ENCODE measurements at regions not wholly inside any gene's neighbourhood (a gene's known extent, or its start where the extent isn't known, plus 50 kb on each side); places are given as distances from the start of the nearest gene placed in this dataset.
"Not testable (repeated sequence)": the region's sequence is repeated elsewhere in the genome, so short reads cannot be mapped to it uniquely, and the experiment has no call there.

DNA sequence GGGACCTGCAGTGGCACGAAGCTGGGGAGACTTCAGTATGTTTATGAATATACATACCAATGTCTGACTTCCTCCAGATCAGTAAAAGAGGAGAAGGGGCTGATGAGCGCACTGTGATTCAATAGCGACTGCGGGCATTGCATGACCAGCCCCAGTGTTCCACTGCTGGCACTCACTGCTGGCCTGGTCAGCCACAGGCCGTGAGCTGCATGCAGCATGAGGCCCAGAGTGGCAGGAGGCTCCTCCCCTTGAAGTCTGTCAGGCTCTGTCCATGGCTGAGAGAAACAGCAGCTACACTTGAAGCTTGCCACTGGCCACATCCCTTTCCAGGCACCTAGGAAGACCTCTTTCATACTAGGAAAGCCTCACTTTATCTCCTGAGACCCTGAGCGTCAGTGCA, 265.9 kb upstream of the CDYL start:
- in situ Hi-C loops (cut with MboI; ENCODE audit: low sequenced_read_pairs) = no loop called here

DNA sequence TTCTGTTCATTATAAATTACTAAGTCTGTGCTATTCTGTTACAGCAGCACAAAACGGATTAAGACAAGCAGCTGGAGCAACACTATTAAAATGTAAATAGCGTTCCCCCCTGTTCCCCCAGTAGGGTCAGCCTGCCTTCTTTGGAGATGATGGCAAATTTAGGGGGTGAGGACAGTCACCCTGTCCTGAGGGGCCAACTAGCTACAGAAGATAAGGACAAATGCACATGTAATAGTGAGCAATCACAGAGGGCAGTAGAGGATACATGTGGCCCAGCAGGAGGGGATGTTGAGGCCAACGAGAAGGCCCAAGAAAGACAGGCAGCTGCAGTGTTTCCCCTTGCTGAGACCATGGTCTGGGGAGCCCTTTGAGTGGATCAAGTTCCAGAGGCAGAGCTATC, 266.7 kb upstream of the CDYL start:
- in situ Hi-C loops (cut with MboI; ENCODE audit: low sequenced_read_pairs) = no loop called here

DNA sequence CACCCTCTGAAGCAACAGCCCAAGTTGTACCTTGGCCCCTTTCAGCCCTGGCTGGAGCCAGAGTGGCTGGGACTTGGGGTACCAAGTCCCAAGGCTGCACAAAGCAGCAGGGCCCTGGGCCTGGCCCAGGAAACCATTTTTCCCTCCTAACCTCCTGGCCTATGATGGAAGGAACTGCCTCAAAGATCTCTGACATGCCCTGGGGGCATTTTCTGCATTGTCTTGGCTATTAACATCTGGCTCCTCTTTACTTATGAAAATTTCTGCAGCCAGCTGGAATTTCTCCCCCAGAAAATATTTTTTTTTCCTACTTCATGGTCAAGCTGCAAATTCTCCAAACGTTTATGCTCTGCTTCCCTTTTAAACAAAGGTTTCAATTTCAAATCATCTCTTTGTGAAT, 269.4 kb upstream of the CDYL start:
- in situ Hi-C loops (cut with MboI; ENCODE audit: low sequenced_read_pairs) = no loop called here

DNA sequence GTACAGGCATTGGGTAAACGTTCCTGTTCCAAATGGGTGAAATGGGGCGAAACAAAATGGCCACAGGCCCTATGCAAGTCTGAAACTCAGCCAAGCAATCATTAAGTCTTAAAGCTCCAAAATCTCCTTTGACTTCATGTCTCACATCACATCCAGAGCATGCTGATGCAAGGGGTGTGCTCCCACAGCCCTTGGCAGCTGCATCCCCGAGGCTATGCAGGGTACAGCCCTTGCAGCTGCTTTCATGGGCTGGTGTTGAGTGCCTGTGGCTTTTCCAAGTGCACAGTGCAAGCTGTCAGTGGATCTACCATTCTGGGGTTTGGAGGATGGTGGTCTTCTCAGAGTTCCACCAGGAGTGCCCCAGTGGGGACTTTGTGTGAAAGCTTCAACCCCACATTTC, 270.0 kb upstream of the CDYL start:
- in situ Hi-C loops (cut with MboI; ENCODE audit: low sequenced_read_pairs) = no loop called here

DNA sequence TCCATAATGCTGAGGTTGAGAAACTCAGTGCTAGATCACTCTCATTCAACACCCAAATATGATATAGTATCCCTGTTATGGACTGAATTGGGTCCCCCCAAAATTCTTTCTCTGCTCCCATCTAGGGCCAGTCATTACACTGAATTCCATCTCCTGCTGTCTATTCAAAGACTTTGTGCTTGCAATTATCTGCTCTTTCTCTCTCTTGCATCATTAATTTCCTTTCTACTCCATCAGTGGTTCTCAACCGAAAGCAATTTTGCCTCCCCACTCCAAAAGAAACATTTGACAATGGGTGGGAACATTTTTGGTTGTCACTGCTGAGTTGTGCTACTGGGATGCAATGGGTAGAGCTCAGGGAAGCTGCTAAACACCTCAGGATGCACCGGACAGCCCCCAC, 271.5 kb upstream of the CDYL start:
- in situ Hi-C loops (cut with MboI; ENCODE audit: low sequenced_read_pairs) = no loop called here

DNA sequence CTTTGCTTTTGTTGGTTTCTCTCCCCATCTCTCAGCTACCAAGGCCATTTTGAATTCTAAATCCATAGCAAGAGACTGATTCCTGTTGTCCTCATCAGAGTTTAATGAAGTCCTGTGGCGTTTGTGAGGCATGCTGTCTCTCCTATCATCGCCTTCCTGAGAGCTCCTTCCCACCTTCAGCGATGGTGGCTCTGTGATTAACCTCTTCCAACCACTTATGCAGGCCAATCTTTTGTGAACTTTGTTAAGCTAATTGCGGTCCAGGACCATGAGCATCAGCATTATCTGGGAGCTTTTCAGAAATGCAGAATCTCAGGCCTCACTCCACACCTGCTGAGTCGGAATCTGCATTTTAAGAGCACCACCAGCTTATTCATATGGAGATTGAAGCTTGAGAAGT, 272.5 kb upstream of the CDYL start:
- in situ Hi-C loops (cut with MboI; ENCODE audit: low sequenced_read_pairs) = no loop called here

DNA sequence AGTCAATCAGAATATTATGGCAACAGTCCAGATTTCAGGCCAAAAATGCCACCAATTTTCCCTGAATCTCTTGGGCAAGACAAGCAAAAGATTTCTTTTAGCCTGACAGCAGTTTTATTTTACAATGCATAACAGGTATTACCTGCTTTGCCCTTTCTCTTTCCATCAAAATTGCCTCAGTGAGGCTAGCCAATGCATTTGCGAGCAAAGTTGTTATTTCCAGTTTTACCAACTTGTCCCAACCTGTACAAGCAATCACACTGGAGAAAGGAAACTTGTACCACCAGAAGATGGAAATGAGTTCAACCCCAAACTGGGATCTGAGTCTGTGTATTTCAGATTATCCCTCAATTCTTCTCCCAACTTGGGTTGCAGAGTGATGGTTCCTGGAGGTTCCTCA, 279.9 kb upstream of the CDYL start:
- in situ Hi-C loops (cut with MboI; ENCODE audit: low sequenced_read_pairs) = no loop called here

DNA sequence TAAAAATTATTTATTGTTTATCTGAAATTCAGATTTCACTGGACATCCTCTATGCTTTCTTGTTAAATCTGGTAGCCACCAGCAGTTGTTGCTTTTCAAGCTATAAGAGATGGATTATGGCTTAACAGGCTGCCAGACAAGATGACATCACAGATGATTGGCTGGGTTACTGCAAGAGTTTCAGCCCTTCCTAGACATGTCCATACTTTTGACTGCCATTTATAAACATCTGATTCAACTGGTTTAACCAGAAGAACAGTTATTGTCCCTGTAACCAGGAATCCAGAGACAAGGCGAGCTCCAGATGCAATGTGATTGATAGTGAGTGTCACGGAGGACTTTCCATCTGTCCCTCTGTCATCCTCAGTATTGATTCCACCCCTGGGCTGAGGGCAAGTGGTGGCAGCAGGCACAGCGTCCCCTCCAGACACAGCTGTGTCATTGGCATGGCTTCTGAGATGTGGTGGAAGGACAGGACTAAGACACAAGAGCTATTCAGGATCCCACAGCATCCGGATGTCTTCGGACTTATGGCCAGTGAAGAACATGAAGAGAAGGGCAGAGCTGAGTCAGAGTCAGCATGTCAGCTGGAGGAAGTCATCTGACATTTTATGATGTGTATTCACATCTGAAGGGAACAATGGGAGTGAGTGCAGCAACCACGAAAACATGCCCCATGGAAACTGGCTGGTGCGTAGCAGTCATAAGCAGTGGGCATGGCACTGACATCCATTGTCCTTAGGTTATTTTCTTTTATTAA, 284.5 kb upstream of the CDYL start:
- in situ Hi-C loops (cut with MboI; ENCODE audit: low sequenced_read_pairs) = no loop called here

DNA sequence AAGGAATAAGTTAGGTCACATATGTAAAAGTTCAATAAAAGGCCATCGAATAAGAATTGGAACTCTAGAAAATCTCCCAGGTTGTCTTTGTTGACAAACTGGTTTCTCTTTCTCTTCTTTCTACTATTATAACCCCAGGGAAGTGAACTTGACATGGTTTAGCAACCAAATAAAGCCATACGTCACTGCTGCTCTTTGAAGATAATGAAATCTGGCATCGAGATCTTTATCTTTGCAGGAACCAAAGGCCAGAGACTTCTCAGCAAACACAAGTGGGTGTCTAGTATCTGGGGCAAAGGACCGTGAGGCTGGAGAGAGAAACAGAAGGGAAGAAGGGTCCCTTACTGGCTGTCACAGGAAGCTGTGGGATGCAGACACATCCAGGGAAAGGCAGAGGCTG, 286.7 kb upstream of the CDYL start:
- in situ Hi-C loops (cut with MboI; ENCODE audit: low sequenced_read_pairs) = no loop called here

DNA sequence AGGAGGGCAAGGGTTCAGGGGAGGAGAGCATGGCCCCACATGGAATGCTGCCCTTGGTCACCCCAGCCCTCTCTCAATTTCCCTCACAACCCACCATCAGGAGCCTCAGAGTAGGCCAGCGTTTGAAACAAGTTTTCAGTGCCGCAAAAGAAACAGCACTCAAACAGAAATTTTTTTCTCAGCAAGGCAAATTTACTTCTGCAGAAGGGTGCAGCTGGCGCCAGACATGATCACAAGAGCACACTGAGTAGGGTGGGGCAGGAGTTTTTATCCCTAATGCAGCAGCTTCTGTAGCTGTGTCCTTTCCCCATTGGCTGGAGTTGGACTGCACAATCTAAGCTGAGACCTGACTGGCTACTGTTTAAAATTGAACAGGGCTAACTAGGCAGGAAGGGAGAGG, 287.8 kb upstream of the CDYL start:
- in situ Hi-C loops (cut with MboI; ENCODE audit: low sequenced_read_pairs) = no loop called here

DNA sequence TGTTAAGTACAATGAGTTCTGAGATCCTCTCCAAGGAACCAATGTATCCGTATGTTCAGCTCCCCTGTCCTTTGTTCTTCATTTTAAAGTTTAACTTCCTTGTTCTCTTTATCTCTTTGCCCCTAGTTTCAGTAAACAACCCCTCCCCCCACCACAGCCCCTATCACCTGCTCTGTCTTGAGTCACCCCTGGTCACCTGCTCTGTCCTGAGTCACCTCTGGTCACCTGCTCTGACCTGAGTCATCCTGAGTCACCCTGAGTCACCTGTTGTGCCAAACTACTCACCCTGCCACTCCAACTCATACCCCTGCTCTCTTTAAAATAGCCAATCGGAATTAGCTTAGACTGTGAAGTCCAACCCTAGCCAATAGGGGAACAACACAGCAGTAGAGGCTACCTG, 288.7 kb upstream of the CDYL start:
- in situ Hi-C loops (cut with MboI; ENCODE audit: low sequenced_read_pairs) = no loop called here

DNA sequence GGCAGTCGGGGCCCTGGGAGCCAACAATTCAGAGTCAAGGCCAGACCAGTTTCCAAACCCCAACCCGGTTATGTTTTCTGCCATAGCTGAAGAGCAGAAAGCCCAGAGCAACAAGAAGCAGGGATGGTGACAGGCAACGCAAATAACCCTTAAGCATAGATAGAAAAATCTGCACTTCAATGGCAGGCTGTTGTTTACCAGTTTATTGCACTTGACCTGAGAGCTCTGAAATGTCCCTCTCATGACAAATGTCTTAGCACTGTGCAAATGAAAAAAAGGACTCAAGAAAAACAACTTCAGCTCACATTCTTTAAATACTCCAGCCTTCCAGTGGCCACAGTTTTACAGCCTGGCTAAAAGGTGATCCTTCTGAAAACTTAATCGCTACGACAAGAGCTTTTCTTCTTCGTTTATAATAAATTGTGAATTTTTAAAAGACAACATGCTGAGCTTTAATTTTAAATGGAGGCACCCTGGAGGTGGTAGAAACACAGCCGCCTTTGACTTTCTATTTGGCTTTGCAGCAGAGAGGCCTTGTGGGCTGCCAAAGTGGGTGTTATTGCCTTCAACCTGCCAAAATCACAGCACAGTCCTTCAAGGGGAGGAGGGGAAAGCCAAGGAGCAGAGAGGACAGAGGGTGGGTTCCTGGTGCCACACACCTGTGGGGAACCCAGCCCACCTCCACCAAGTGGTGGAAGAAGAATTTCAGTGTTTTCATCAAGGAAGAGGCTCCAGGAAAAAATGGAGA, 289.5 kb upstream of the CDYL start:
- in situ Hi-C loops (cut with MboI; ENCODE audit: low sequenced_read_pairs) = no loop called here

DNA sequence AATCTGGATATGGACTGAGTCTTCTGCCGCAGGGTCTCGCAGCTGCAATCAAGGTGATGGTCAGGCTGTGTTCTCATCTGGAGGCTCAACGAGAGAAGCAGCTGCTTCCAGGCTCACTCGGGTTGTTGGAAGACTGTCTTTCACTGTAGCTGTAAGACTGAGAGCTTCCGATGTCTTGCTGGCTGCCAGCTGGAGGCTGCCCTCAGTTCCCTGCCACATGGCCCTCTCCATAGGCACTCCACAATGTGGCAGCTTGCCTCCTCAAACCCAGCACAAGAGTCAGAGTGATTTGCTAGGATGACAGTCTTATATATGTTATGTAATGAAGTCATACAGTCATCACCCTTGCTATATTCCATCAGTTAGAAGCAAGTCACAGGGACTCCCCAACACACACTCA, 290.5 kb upstream of the CDYL start:
- in situ Hi-C loops (cut with MboI; ENCODE audit: low sequenced_read_pairs) = no loop called here

DNA sequence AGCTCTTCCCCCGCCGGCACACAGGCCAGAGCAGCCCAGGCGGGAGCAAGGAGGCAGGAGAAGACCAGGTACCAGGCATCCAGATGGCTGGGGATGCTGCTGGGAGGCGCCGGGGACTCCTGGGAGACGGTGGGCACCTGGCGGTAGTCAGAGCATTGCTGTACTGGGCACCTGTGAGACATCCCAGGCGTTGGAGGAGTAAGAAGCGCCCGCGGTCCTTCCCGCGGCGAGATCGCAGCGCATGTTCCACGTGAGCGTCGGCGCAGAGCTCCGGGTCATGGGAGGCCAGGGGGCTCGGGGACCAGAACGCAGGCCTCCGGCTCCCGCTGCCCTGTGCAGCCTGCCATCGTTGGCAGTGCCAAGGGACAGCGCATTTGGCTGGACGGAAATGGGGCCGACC, 293.7 kb upstream of the CDYL start:
- in situ Hi-C loops (cut with MboI; ENCODE audit: low sequenced_read_pairs) = no loop called here

DNA sequence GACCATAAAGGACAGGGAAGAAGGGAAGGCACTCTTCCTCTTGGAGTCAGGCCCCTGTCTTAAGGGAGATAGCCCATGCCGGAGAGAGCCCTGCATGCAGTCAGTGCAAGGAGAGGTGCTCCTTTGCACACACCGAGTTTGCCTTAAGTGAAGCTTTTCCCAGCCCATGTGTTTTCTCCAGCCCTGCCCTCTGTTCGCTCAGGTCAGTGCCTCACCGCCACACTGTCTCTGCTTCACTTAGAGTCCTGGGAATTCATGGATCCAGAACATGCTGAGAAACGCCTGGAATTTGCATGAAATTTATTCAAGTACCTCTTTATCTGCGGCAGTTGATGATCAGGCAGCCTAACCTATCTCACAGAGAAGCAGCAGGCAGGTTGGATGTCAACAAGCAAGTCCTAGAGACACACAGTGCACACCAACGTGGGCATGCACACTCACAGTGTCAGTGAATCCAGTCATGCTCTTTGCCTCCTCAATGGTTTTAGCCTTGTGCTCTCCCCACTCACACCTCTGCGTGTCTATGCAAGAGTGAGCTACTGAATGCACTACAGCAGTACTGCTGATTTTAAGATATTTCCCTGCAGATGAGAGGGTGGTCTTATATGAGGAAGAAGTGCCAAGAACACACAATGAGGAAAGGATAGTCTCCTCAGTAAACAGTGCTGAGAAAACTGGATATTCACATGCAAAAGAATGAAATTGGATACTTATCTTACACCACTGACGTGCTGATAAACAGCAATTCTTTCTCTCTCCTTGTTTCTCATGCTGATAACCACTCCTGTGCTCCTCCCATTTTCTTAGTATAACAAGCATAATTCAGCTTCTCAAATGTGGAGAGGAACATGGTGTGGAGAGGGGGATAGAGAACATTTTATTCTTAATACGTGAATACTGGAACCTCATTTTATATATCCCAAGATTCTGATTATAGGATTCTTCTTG, 295.1 kb upstream of the CDYL start:
- in situ Hi-C loops (cut with MboI; ENCODE audit: low sequenced_read_pairs) = no loop called here

DNA sequence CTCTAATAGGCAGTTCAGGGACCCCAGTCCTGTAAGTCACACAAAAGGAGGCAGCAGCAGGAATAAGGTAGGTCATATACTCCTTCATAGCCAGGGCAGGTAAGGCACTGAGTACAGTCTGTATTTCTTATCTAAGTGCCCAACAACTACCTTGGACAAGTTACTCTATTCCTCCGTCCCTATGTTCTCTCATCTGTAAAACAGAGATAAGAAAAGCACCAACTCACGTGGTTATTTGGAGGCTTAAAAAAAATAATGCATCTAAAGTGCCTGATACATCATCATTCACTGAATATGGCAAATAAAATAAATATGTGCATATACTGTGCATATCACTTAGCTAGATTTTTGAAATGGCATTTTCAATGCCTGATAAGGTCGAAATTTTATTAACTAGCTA, 298.1 kb upstream of the CDYL start:
- in situ Hi-C loops (cut with MboI; ENCODE audit: low sequenced_read_pairs) = no loop called here

DNA sequence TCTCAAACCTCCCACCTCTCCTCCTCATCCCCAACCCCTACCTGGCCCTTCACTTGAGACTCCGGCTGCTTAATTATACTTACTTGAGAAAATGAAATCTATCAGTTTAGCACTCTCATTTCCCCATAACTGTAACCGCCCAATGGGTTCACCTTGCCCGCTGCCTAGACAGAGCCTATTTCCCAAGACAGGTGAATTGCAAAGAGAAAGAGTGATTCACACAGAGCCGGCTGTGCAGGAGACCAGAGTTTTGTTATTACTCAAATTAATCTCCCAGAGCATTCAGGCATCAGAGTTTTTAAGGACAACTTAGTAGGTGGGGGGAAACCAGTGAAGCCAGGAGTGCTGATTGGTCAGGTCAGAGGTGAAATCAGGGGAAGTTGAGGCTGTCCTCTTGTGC, 301.4 kb upstream of the CDYL start:
- in situ Hi-C loops (cut with MboI; ENCODE audit: low sequenced_read_pairs) = no loop called here

DNA sequence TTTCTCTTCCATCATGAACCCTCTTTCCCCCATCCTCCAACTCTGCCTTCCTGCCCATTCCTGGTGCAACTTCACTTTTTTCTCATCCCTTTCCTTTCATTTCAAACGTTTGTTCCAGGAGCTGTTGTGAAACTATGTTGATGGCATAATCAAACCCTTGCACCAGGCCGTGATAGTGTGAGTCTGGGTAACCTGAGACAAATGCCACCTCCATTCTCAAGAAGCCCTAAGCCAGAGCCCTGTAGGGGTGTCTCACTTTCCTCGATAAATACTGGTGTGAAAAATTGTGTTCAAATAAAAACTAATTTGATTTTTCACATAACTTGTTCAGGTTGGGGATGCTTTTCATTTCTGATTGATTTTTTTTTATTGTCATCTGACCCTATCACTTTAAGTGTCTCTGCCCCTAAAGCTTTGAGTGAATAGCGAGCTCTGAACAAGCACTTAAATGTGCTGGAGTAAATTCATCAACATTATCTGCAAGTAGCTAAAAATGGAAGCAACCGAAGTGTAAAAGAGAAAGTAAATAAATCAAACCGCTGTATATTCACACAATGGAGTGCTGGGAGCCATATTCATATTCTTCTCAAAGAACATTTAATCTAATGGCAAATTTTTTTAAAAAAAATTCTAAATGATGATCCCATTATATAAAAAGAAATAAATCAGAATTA, 303.1 kb upstream of the CDYL start:
- in situ Hi-C loops (cut with MboI; ENCODE audit: low sequenced_read_pairs) = no loop called here

DNA sequence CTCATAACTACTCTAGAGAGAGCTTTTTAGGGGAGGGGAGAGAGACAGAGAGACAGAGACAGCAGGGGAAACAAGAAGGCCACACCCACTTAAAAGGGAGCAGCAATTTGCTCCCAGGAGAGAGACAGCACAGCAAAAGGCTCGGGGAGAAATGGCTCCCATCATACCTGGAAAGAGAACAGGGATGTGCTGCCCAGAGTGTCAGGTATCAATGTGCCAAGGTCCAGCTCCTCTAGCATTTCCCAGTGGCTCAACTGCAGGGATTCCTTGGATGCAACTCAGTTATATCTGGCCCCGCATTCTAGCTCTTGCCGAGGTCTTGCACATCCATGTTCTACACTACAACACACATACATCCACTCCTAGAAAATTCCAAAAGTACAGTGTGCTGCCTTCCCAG, 304.0 kb upstream of the CDYL start:
- in situ Hi-C loops (cut with MboI; ENCODE audit: low sequenced_read_pairs) = no loop called here

DNA sequence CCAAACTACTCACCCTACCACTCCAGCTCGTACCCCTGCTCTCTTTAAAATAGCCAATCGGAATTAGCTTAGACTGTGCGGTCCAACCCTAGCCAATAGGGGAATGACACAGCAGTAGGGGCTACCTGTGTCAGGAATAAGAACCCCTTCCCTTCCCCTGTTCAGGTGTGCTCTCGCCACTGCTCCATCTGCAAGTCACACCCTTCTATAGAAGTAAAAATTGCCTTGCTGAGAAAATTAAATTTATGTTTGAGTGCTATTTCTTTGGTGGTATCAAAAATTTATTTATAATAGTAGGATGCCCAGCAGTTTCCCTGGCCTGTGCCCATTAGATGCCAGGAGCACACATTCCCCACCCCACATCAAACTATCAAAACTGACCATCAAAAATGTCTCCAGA, 304.7 kb upstream of the CDYL start:
- in situ Hi-C loops (cut with MboI; ENCODE audit: low sequenced_read_pairs) = not testable (repeated sequence)

DNA sequence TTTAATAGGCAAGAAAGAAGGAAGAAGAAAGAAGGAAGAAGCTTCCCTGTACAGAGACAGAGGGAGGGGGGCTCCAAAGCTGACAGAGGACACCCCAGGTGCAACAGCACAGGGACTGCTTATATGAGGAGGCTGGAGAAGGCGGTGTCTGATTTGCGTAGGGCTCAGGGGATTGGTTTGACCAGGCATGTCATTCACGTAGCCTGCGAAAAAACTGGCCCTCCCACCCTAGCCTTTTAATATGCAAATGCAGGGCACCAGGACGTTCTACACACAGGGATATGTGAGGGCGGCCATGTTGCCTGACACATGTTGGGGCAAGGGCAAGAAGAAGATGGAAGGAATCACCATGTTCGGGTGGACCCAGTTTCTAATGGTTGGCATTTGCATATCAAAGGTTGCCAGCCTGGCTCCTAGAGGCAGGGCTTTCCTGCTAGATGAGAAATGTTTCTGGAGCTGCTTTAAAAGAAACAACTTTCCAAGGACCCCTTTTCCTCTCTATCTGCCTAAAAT, 305.4 kb upstream of the CDYL start:
- in situ Hi-C loops (cut with MboI; ENCODE audit: low sequenced_read_pairs) = no loop called here
